C4-2B (cell line): ENCODE measurements at regions not wholly inside any gene's neighbourhood (a gene's known extent, or its start where the extent isn't known, plus 50 kb on each side); places are given as distances from the start of the nearest gene placed in this dataset.

Experiments
- H3K27ac ChIP-seq: fragments of 450-650 bp; 2 replicates; pipeline ENCODE4 v1.5.1; 2017
- ZFX ChIP-seq: fragments of 450-650 bp; IDR thresholded peaks from 2 replicates; pipeline ENCODE4 v1.6.1; 2017
- TF ChIP-seq, protein P1 (sequence below): fragments of 450-650 bp; conservative IDR thresholded peaks from 2 replicates; pipeline ENCODE4 v1.5.1; 2017; ENCODE audit warnings: mild to moderate bottlenecking

DNA sequence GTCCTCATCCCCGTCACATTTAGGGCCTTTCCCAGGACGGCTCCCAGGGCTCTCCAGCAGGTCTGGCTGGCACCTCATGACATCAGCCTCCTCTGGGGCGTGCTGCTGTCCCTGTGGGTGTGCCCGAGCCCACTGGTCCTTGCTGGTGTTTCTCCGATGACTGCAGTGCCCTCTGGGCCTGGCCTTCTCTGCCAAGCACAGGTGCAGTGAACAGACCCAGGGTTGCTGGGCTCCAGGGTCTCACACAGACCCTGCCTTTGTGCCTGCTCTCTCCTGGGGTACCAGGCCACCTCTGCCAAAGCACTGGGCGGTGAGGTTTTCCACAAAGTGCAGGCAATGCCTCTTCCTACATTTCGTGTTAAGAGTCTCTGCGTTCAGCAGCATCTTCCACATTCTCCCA is 246.1 kb downstream of the ACKR3 start:
- TF ChIP-seq ZFX: no peak
- TF ChIP-seq, protein P1, sequence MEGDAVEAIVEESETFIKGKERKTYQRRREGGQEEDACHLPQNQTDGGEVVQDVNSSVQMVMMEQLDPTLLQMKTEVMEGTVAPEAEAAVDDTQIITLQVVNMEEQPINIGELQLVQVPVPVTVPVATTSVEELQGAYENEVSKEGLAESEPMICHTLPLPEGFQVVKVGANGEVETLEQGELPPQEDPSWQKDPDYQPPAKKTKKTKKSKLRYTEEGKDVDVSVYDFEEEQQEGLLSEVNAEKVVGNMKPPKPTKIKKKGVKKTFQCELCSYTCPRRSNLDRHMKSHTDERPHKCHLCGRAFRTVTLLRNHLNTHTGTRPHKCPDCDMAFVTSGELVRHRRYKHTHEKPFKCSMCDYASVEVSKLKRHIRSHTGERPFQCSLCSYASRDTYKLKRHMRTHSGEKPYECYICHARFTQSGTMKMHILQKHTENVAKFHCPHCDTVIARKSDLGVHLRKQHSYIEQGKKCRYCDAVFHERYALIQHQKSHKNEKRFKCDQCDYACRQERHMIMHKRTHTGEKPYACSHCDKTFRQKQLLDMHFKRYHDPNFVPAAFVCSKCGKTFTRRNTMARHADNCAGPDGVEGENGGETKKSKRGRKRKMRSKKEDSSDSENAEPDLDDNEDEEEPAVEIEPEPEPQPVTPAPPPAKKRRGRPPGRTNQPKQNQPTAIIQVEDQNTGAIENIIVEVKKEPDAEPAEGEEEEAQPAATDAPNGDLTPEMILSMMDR: no peak
- H3K27ac ChIP-seq: peak overlapping the region; percentile 31; the same call in 1 of the 2 replicates

DNA sequence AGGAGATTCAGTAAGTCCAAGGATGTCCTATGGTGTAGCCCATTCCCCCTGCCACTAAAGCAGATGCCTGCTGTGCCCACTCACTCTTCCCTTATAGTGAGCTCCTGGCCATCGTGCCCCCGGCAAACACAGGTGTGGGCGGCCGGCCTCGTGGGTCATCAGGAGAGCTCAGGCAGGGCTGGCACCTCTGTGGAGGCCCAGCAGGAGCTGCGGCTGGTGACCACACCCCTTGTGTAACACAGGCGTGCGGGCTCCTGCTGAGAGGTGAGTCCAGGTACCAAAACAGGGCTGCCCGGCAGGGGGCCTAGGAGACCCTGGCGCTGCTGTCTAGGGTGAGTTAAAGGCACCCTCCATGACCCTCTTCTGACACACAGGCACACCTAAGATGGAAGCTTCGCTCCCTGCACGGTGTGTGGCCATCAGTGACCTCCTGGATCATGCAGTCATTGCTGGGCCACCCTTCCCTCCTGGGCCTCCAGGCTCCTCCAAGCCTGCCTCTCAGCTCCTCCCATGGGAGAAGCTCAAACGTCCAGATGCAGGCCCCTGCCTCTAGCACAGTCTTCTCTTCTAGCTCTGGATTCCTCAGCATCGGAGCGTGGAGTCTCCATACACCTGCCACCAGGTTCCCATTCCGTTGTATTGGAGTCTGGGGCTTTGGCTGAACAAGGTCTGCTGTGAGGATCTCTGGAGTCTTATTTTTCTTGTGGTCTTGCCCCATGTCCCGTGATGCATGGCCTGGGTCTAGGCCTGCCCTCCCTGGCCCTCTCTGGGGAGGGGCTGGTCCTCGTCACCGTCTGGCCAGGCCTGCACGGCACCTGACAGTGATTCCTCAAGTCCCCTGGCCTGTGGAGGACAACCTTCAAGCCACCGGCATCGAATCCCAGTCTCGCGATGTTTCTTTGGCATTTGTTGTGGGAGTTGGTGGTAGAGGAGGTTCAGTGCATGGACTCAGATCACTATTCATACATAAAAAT is 246.9 kb downstream of the ACKR3 start:
- TF ChIP-seq, protein P1: no peak
- TF ChIP-seq ZFX: no peak
- peak overlapping the region; percentile 31; the same call in 1 of the 2 replicates for H3K27ac ChIP-seq

DNA sequence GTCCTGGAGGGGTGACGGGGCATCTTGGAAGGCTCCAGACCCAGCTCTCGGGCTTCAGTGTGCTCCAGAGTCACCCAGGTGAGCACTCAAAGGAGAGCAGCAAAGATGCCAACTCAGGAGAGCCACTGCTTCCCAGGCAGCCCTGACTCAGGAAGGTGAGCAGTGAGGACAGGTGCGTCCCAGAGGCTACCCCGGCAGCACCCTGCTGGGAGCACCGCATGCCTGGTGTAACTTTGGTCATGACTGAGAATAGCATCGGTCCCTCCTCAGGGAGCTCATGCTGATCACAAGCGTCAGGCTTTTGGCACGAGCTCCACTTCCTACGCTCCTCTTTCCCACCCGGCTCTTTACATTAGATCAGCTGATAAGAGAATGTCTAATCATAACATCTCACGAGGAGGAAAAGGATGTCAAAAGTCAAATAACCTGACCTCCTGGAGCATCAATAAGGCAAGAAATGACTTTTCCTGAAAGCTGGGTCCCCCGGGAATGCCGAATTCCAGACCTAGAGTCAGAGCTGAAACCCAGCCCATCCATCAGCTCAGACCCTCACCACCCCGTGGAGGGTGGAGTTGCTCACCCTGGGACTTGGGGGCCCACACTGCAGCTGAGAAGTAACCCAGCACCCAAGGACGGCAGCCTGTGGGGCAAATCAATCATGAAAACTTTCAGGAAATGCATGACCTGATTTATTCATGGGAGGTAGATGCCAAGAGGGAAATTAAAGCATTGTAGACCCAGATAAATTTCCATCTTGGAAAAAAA is 248.8 kb downstream of the ACKR3 start:
- TF ChIP-seq, protein P1: no peak
- no peak for TF ChIP-seq ZFX
- H3K27ac ChIP-seq: peak overlapping the region; percentile 60

DNA sequence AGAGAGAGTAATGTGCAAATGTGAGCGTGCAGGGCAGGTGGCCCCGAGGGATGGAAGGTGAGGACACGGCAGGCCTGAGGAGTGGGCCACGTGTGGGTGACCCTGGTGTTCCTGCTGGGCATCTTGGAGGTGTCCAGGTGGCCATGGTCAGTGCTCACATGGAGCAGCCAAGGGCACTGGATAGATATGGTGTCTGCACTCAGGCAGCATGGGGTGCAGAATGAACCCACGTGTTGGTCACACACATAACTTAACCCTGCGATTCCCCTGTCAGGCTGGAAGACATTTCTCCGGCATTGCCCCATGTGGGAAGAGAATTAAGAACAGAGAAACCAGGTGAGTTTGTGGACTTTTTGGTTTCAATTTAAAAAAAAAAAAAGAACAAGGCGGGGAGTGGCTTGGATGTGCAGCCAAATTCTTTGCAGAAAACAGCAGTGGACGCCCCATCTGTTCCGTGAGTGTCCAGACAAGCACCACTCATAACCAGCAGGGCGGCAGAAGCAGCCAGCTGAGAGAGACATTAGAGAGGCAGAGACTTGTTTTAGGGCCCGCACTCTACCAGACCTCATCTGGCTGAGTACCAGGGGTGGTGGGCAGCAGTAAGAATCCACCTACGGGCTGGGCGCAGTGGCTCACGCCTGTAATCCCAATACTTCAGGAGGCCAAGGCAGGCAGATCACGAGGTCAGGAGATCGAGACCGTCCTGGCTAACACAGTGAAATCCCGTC is 249.8 kb downstream of the ACKR3 start:
- H3K27ac ChIP-seq: peak overlapping the region; percentile 60
- TF ChIP-seq, protein P1: no peak
- no peak for TF ChIP-seq ZFX

DNA sequence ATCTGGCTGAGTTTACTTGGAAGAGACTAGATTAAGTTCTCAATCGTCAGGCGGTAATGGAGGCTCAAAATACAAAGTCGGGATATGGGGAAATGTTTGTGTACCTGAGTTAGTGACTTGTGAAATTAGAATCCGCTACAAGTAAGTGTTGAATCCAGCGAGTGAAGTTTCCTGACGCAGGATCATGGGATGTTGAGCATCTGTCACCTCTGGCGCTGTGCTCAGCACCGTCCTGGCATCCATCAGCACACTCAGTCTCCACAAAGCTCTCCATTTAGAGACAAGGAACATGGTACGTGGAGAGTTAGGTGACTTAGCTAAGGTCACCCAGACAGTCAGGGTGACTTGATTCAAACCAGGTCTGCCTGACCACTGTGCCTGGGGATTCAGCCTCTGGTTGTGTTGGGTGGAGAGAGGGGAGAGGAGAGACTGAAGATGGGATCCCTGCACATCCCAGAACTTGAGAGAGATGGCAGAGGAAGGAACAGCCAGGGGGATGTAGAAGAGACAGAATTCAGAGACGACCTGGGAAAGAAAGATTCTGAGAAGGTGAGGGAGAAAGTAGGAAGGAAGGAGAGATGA is 251.2 kb downstream of the ACKR3 start:
- TF ChIP-seq, protein P1: no peak
- TF ChIP-seq ZFX: no peak
- H3K27ac ChIP-seq: peak overlapping the region; percentile 60; the same call in 1 of the 2 replicates

DNA sequence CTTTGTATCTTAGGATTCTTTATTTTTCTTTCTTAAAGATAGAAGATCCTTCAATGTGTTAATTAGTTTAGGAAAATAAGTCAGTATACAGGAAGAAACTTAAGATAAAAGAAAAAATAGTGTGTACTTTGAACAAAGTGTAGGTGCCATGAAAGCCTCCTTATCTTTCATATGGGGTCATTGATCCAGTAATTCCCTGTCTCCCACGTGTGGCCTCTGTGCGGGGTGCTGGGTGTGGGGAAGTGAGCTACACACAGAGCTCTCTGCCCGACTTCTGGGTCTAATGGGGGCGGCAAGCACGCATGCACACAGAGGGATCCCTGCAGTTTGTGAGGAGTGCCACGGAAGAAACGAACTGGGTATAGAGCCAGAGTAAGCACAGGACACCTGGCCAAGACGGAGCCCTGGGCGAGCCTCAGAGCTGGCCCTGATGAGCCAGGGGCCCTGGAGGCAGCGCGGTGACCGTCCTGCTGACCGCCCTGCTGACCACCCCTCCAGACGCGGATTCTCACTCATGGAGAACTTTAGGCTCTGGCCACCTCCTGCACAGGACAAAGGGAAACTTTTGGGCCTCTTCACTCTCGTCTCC is 253.5 kb downstream of the ACKR3 start:
- TF ChIP-seq, protein P1: no peak
- TF ChIP-seq ZFX: no peak
- H3K27ac ChIP-seq: peak overlapping the region; percentile 72
